GM23338 (cell line): ENCODE measurements at regions not wholly inside any gene's neighbourhood (a gene's known extent, or its start where the extent isn't known, plus 50 kb on each side); places are given as distances from the start of the nearest gene placed in this dataset.
A peak's percentile ranks its signal among the peaks of the same experiment; 100 is the strongest.

Experiments
- ATAC-seq: fragments of 200-7000 bp; cut with Tn5 transposase; 3 replicates; pipeline ENCODE4 v1.9.1; 2020
- DNase-seq: peaks from one replicate; pipeline ENCODE4 v3.0.0-alpha.2; 2015; ENCODE audit warnings: low spot score
- H2AFZ ChIP-seq: fragments of 200-600 bp; sonication (generic); 2 replicates; pipeline ENCODE4 v1.8.0; 2016; ENCODE audit warnings: antibody characterized with exemption, mild to moderate bottlenecking, moderate library complexity
- H3F3A ChIP-seq: fragments of 200-600 bp; sonication (generic); replicated peaks from 2 replicates; pipeline ENCODE4 v1.8.0; 2017; ENCODE audit warnings: antibody characterized with exemption, mixed run types, low read depth
- H3K27ac ChIP-seq: fragments of 200-600 bp; sonication (generic); 2 replicates; pipeline ENCODE4 v1.6.1; 2016; ENCODE audit warnings: low read depth
- H3K27me3 ChIP-seq: fragments of 200-600 bp; sonication (generic); 2 replicates; pipeline ENCODE4 v1.8.0; 2016; ENCODE audit warnings: mild to moderate bottlenecking, mixed run types, moderate library complexity; ENCODE audit not compliant: insufficient read depth
- H3K36me3 ChIP-seq: fragments of 200-600 bp; sonication (generic); 2 replicates; pipeline ENCODE4 v1.8.0; 2016; ENCODE audit warnings: mild to moderate bottlenecking; ENCODE audit not compliant: insufficient read depth
- H3K4me1 ChIP-seq: fragments of 200-600 bp; sonication (generic); 2 replicates; pipeline ENCODE4 v1.8.0; 2016; ENCODE audit warnings: mild to moderate bottlenecking, moderate library complexity; ENCODE audit not compliant: insufficient read depth
- H3K4me2 ChIP-seq: fragments of 200-600 bp; sonication (generic); 2 replicates; pipeline ENCODE4 v1.7.1; 2017; ENCODE audit warnings: mixed run types
- H3K4me3 ChIP-seq: fragments of 200-600 bp; sonication (generic); 2 replicates; pipeline ENCODE4 v1.6.1; 2016; ENCODE audit warnings: mixed run types
- H3K79me2 ChIP-seq: fragments of 200-600 bp; sonication (generic); replicated peaks from 2 replicates; pipeline ENCODE4 v1.8.0; 2017; ENCODE audit warnings: mild to moderate bottlenecking; ENCODE audit not compliant: insufficient read depth
- H3K9me2 ChIP-seq: fragments of 200-600 bp; sonication (generic); 2 replicates; pipeline ENCODE4 v1.8.0; 2017; ENCODE audit not compliant: insufficient read depth
- H4K20me1 ChIP-seq: fragments of 200-600 bp; sonication (generic); replicated peaks from 2 replicates; pipeline ENCODE4 v1.8.0; 2017; ENCODE audit warnings: mild to moderate bottlenecking; ENCODE audit not compliant: insufficient read depth
- H3K27ac Mint-ChIP-seq: 2 replicates; pipeline ENCODE4 v1.8.0; 2020; ENCODE audit warnings: inconsistent platforms, mild to moderate bottlenecking, moderate library complexity, mixed read lengths
- H3K27me3 Mint-ChIP-seq: 3 replicates; pipeline ENCODE4 v1.8.0; 2022; ENCODE audit warnings: low read depth, mild to moderate bottlenecking, moderate library complexity, mixed read lengths, inconsistent platforms; ENCODE audit not compliant: insufficient read depth, poor library complexity
- H3K36me3 Mint-ChIP-seq: 3 replicates; pipeline ENCODE4 v1.8.0; 2021; ENCODE audit warnings: low read depth, mild to moderate bottlenecking, inconsistent platforms, moderate library complexity, mixed read lengths
- H3K4me1 Mint-ChIP-seq: 3 replicates; pipeline ENCODE4 v1.8.0; 2020; ENCODE audit warnings: mild to moderate bottlenecking, inconsistent platforms, mixed read lengths
- H3K4me3 Mint-ChIP-seq: 3 replicates; pipeline ENCODE4 v1.8.0; 2021; ENCODE audit warnings: moderate library complexity, mild to moderate bottlenecking, inconsistent platforms, mixed read lengths
- H3K9me3 Mint-ChIP-seq: 3 replicates; pipeline ENCODE4 v1.8.0; 2020; ENCODE audit warnings: moderate library complexity, mild to moderate bottlenecking, inconsistent platforms, mixed read lengths
- CREB1 ChIP-seq: fragments of 250-450 bp; sonication (Bioruptor Pico); IDR thresholded peaks from 2 replicates; pipeline ENCODE4 v1.5.0; 2020; ENCODE audit warnings: low read depth, mild to moderate bottlenecking, moderate library complexity
- CTCF ChIP-seq, 2 experiments: fragments of 200-600 bp in 1 of 2; sonication (generic) in 1 of 2; conservative IDR thresholded peaks; 2 replicates each; pipeline versions ENCODE4 v1.5.1 to v1.6.1; 2016 to 2017; ENCODE audit warnings: antibody characterized with exemption in 2 of 2, low read depth in 2 of 2, mild to moderate bottlenecking in 2 of 2, moderate library complexity in 1 of 2
- ETS1 ChIP-seq: IDR thresholded peaks from 2 replicates; pipeline ENCODE4 v1.6.1; 2016; ENCODE audit warnings: antibody characterized with exemption
- EZH2 ChIP-seq: fragments of 200-600 bp; sonication (generic); IDR thresholded peaks from one replicate; pipeline ENCODE4 v1.8.0; 2017; ENCODE audit warnings: antibody characterized with exemption, mild to moderate bottlenecking, low read depth; ENCODE audit not compliant: unreplicated experiment
- EZH2phosphoT487 ChIP-seq: fragments of 200-600 bp; sonication (generic); IDR thresholded peaks from one replicate; pipeline ENCODE4 v1.8.1; 2018; ENCODE audit warnings: antibody characterized with exemption; ENCODE audit not compliant: unreplicated experiment
- JUNB ChIP-seq: IDR thresholded peaks from one replicate; pipeline ENCODE4 v1.6.1; 2016; ENCODE audit warnings: antibody characterized with exemption; ENCODE audit not compliant: unreplicated experiment
- NANOG ChIP-seq: IDR thresholded peaks from 2 replicates; pipeline ENCODE4 v1.6.1; 2016; ENCODE audit warnings: antibody characterized with exemption, borderline replicate concordance
- POLR2AphosphoS5 ChIP-seq: IDR thresholded peaks from 2 replicates; pipeline ENCODE4 v1.6.1; 2016; ENCODE audit warnings: antibody characterized with exemption, low read depth
- REST ChIP-seq: IDR thresholded peaks from one replicate; pipeline ENCODE4 v1.6.1; 2018; ENCODE audit warnings: antibody characterized with exemption; ENCODE audit not compliant: unreplicated experiment
- STAT1 ChIP-seq: IDR thresholded peaks from one replicate; pipeline ENCODE4 v1.6.1; 2016; ENCODE audit warnings: antibody characterized with exemption; ENCODE audit not compliant: unreplicated experiment
- ZNF114 ChIP-seq: fragments of 250-450 bp; sonication (Bioruptor Pico); IDR thresholded peaks from 2 replicates; pipeline ENCODE4 v1.5.0; 2020; ENCODE audit warnings: mild to moderate bottlenecking, moderate library complexity
- ZNF331 ChIP-seq: fragments of 250-450 bp; sonication (Bioruptor Pico); IDR thresholded peaks from 2 replicates; pipeline ENCODE4 v1.5.0; 2020; ENCODE audit warnings: low read depth, mild to moderate bottlenecking, moderate library complexity
- ZNF462 ChIP-seq: fragments of 250-450 bp; sonication (Bioruptor Pico); IDR thresholded peaks from 2 replicates; pipeline ENCODE4 v1.5.0; 2020; ENCODE audit warnings: mild to moderate bottlenecking, moderate library complexity

GRCh38 chr2:16119741-16120140 is 179.4 kb downstream of the MYCN start:
- Mint-ChIP-seq H3K4me1 (peaks cover 16% of the 10 kb centered on the region), H3K27ac (no peak overlapping the region), H3K4me3 (no peak overlapping the region), H3K36me3 (peaks cover 7% of the 10 kb centered on the region; the same call in 1 of the 3 replicates), H3K9me3 (peaks cover 3% of the 10 kb centered on the region; the same call in 1 of the 3 replicates), H3K27me3 (peaks cover 2% of the 10 kb centered on the region)
- Histone ChIP-seq H3F3A (no peaks in the 10 kb centered on the region), H3K36me3 (no peaks in the 10 kb centered on the region), H3K4me2 (no peak overlapping the region), H4K20me1 (no peaks in the 10 kb centered on the region), H3K79me2 (no peaks in the 10 kb centered on the region), H2AFZ (peak overlapping the region; percentile 11; the same call in 1 of the 2 replicates), H3K4me1 (no peaks in the 10 kb centered on the region), H3K4me3 (no peak overlapping the region), H3K27me3 (no peaks in the 10 kb centered on the region), H3K27ac (no peak overlapping the region), H3K9me2 (peaks cover 3% of the 10 kb centered on the region; the same call in 1 of the 2 replicates)
- TF ChIP-seq ZNF462 (CRISPR knock-in tag) = no peak
- TF ChIP-seq ZNF331 (CRISPR knock-in tag) = no peak
- no peak for TF ChIP-seq POLR2AphosphoS5
- TF ChIP-seq JUNB = no peak
- TF ChIP-seq NANOG = no peak
- no peak for TF ChIP-seq REST
- no peak for TF ChIP-seq ETS1
- TF ChIP-seq CREB1 = no peak
- TF ChIP-seq STAT1 = no peak
- TF ChIP-seq EZH2phosphoT487 = no peak
- no peak for TF ChIP-seq EZH2
- TF ChIP-seq ZNF114 = no peak
- TF ChIP-seq CTCF (conservative IDR thresholded peaks at IDR 0.05; ENCODE audit: low read depth in 2 of 2) = no peak
- ATAC-seq (no peak), DNase-seq (no peak)
